HG03280 (cell line): ENCODE measurements at regions not wholly inside any gene's neighbourhood (a gene's known extent, or its start where the extent isn't known, plus 50 kb on each side); places are given as distances from the start of the nearest gene placed in this dataset.

ENCODE experiments used
- ATAC-seq: cut with Tn5 transposase; IDR thresholded peaks from one replicate; pipeline ENCODE4 v1.9.1; 2021; ENCODE audit warnings: mild to moderate bottlenecking, moderate library complexity; ENCODE audit not compliant: unreplicated experiment

DNA sequence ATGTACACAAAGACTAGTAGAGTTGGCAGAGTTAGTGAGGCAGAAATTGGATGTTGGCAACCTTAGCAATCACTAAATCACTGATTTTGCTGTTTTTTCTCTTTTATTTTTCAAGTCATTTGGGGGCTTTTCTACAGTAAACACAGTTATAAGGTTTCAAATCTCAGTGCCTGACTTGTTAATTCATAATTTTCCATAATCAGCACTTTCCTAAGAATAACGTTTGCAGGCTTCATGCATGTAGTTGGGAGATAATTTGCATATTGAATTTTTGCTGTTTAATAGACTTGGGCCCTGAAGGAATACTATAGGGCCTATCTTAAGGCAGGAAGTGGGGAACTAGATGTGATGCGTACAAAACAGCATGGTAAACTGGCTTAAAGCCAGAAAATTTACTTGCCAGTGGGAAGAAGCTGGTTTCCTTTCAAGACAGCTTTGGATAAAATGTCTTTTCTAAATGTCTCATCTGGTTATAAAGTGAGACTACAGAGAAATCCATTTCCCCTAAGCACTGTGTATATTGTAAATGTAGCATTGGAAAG is 127.2 kb upstream of the SMIM21 start:
- no peak for ATAC-seq

DNA sequence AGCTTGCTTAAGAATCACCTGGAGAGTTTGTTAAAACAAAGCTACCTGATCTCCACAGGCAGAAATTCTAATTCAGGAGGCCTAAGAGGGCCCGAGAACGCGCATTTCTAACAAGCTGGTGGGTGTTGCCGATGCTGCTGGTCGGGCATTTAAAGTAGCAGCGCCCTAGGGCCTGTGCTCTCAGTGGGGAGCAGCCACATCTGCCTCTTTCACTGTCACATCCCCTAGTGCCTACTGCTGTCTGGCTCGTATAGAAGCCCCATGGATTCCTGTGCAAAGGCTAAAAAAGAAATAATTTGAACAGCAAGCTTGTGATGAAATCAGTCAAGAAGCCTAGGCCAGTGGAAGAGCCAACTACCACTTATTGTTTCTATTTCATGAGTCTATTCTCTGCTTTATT is 126.7 kb upstream of the SMIM21 start:
- ATAC-seq: no peak

DNA sequence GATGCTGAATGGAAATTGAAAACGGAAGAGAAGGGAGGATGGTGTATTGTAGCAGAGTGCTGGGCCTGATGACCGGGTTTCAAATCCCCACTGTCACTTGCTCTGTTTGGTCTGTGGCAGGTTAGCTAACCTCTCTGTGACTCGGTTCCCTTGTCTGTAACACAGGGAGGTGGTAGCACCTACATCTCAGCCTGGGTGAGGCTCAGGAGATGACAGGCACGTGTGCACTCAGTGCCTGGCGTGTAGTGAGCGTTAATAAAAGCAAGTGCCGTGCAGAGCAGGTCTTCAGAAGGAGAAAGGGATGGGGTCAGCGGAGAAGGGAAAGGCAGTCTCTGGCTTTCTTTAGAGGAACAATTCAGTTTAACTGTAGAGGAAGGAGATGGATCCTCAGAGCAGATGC is 125.5 kb upstream of the SMIM21 start:
- ATAC-seq: no peak

DNA sequence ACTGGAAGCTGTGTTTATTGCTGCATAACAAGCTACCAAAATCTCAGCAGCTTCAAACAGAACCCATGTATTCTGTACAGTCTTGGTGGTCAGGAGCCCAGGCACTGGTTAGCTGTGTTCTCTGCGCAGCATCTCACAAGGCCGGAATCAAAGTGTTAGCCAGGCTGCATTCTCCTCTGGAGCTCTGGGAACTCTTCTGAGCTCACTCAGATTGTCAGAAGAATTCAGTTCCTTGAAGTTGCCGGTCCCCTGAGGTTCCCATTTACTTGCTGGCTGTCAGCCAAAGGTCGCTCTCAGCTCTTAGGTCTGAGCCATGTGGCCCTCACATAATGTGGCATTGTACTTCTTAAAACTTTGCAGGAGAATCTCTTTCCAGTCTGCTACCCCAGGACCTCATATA is 123.6 kb upstream of the SMIM21 start:
- no peak for ATAC-seq

DNA sequence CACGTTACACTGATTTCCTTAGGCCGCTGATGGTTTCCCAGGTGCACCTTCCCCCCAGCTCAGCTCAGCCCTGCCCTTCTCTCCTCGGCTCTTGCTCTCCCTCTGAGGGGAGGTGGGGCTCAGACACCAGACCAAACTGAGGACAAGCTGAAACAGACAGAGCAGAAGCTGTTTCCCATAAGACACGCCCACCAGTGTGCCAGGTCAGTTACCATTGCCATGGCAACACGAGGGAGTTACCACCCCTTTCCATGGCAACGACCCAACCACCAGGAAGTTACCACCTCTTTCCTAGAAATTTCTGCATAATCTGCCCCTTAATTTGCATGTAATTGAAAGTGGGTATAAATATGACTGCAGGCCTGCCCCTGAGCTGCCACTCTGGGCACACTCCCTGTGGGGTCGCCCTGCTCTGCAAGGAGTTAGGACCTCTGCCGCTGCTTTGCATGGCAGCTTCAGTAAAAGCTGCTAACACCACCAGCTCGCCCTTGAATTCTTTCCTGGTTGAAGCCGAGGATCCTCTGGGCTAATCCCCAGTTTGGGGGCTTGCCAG is 120.9 kb upstream of the SMIM21 start:
- no peak for ATAC-seq

DNA sequence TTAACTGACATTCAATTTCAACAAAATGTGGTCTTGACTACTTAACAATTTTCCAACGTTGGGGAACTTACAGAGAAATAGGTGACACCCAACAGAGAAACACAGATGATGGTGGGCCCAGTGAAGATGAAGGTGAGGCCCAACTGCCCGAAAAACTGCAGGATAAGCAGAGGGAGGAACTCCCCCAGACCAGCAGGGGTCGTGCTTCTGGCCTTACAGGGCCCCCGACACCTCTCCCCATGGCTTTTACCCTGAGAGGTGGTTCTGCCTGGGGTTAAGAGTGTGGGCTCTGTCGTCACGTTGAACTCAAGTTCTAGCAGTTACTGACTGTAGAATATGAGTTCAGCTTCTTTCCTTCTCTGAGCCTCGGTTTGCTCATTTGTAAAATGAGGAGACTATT is 119.5 kb upstream of the SMIM21 start:
- no peak for ATAC-seq

DNA sequence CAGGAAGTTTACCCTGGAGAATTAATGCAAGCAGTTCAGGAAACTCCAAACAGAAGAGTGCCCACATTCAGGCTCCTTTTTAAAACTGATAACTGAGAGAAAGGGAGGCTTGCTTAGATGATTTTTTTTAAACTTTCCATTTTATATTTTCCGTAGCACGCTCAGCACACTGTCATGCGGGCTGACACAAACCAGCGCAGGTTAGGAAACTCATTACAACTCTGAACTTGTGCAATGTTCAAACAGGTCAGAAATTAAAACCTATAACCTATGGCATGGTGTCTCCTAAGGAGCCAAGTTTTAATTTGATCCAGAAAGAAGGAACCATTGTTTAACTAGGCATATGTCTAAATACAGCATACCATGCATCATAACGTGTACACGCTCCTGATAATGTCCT is 117.7 kb upstream of the SMIM21 start:
- ATAC-seq: no peak

DNA sequence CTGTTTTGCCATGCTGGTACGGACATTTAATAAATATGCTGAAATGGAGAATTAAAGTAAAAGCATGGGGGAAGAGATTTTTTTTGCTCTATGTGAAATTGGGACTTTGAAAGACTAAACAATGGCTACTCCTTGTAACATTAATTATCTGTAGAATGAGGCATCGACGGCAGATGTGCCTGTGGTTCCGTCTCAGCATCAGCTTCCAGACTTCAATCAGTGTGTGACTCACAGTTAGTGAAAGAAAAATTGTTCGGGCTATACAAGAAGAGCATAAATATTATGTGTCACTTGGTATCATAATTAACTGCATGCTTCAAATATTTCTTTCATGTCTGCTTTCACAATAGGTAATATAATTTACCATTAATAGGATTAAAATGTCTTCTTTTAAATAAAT is 117.0 kb upstream of the SMIM21 start:
- no peak for ATAC-seq

DNA sequence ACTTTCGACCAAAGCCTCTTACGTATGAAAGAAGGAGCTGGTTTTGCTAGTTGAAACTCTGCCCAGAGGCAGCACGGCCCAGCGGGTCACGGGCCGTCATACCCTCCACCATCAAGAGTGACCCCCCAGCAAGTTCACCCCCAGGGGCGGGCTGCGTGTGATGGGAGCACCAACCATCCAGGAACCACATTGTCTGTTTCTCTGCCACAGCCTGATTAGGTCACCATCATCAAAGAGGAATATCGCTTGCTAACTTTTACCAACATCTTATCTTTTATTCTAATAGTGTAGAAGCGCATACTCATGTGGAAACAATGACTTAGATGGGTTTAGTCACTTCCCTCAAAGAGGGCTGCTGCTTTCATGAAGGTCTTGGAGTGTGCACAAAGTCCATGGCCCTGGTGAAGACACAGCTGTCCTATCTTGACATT is 116.6 kb upstream of the SMIM21 start:
- no peak for ATAC-seq

DNA sequence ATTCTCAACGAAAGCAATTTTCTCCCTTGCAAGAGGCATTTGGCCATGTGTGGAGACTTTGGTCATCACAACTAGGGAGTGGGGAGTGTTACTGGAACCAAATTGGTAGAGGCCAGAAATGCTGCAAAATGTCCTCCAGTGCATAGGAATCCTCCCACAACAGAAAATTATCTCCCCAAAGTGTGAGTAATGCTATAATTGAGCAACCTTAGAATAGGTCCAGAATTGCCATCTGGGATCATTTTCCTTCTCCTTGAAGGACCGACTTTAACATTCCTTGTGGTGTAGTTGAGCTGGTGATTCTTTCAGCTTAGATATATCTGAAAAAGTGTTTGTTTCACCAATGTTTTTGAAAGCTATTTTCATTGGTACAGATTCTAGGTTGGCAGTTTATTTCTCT is 111.2 kb upstream of the SMIM21 start:
- no peak for ATAC-seq

DNA sequence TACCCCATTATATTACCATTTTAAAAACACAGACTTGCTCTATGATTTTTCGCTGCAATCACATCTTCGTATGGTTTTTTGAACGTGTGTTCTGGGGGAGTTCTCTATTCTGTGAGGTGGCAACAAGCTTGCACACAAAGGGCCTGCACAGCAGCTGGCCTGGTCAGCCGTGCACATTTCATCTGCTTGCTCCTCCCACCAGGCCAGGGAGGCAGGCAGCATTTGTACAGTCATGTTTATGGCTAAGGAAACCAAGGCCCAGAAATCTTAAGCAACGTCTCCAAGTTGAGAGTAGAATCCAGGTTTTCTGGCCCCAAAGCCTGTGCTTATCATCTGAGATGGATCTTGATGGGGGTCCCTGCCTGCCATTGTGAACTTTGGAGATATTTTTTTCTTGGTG is 106.4 kb upstream of the SMIM21 start:
- no peak for ATAC-seq

DNA sequence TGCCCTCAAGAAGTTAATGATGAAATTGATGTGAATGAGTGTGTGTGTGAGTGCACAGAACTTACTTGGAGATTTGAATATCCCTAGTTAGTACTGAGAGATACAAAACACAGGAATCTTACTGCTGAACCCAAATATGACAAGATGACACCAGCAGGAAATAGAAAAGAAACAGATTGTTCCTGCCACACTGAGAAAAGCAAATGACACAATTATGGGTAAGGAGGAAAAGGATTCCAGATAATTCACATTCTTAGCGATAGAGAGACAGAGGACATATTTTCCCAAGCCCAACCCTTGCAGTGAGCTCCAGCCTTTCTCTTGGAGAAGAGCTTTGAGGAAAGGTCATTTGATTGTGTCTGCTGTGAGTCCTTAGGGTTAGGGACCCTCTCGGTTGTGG is 105.7 kb upstream of the SMIM21 start:
- ATAC-seq: no peak

DNA sequence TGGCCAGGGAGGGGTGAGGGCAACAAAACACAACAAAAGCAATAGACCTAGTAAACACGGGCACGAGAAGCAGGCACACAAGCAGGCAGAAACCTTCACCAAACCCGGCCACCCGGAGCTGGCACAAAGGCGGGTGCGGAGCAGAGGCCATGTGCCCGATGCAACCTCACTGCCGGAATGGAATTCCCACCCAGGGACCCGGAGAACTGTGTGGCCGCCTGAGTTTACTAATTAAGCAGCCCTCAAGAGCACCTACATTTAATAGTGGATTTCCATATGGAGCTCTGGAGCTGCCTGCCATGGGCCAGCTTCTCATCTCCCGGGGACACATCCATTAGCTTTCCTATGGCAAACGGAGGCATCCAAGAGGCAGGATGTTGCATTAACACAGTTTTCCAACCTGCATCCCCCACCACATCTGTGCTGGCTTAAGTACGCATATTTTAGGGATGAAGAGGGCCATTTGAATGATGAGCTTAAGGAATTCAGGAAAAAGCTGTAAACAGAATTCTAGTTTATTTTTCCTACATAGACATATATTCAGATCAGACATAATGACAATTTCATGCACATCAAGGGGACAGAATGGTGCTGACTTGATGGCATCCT is 104.5 kb upstream of the SMIM21 start:
- ATAC-seq: no peak

DNA sequence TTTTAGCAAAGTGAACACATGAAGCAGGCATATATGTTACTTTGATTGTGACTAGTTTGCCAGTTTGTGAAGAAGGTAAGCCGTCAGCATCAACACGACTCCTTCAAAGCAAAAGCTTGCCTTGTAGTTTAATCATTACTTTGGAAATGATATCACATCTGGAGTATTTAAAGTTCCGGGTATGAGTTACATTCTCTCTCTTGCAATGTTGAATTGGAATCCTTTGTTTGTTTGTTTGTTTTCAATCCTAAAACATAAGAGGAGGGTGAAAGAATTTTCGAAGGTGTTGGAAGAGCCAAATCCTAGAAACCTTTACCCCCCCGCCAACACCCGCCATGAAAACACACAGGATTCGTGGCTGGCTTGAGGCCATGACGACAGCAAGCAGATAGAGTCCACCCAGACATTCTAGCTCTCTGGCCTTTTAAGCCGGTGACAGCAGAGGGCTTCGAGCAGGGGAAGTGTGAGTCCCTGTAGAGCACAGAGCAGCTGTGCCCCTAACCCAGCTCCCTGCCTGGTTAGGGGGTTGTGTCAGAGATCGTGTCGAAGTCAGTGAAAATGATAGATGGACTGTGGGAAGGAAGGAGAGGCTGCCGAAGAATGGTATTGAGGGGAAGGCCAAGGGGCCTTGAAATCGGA is 103.8 kb upstream of the SMIM21 start:
- ATAC-seq: no peak

DNA sequence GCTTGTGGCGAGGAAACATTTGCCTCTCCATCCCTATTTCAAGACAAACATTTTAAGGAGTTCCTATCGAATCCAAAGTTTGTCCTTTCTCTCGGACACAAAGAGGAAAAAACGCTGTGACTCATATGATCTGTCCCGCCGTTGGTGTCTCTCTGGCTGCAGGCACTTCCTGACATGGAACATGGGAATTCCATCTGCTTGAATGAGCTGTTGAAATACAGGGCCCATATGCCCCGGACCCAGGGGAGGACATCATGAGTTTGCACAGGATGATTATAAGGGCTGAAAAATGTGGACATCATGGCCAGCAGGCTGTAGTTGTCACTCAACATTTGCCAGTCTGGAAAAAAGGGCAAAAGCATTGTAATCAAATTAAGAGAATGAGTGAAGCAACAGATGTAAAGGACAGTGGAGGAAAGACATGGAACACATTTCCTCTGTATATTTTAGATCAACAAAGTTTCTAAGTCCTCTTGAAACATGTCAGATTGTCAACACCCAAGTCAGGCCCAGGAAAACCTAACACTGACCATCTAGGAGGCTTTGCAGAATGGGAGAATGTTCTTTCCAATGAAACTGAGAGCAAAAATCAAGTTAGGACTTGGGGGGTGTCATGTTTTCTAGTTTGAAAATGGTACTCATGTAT is 103.2 kb upstream of the SMIM21 start:
- ATAC-seq: no peak

DNA sequence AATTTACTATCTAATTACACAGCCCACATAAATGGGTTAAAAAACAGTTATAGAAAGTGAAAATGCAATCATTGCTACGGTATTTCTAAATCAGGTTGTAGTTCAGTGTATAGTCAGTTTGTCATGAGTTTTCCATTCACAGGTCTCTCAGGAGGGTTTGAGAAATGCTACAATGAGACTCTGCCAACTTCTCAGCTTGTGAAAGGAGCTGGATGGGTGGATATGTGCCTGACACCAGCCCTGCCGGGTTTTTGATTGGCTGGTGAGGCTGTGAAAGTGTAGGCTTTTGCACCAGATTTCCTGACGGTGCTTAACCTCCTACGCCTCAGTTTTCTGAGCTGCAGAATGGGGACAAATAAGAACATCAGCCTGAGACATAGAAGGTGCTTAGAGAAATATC is 102.6 kb upstream of the SMIM21 start:
- ATAC-seq: no peak

DNA sequence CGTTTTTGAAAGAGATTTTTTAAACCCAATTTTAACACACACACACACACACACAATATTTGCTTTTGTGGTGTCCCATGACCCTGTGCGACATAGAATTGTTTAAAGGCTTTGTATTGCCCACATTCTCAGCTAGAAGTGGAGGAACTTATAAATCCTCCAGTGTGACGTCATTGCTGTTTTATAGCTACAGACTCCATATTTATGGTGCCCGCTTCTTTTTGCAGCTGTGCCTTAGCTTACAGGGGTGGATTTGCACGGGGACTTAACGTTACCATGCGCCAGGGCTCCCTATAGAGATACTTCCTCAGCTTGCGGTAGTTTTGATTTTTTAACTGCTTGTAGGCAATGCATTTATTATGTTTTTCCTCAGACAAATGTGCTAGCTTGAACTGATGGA is 101.9 kb upstream of the SMIM21 start:
- no peak for ATAC-seq

DNA sequence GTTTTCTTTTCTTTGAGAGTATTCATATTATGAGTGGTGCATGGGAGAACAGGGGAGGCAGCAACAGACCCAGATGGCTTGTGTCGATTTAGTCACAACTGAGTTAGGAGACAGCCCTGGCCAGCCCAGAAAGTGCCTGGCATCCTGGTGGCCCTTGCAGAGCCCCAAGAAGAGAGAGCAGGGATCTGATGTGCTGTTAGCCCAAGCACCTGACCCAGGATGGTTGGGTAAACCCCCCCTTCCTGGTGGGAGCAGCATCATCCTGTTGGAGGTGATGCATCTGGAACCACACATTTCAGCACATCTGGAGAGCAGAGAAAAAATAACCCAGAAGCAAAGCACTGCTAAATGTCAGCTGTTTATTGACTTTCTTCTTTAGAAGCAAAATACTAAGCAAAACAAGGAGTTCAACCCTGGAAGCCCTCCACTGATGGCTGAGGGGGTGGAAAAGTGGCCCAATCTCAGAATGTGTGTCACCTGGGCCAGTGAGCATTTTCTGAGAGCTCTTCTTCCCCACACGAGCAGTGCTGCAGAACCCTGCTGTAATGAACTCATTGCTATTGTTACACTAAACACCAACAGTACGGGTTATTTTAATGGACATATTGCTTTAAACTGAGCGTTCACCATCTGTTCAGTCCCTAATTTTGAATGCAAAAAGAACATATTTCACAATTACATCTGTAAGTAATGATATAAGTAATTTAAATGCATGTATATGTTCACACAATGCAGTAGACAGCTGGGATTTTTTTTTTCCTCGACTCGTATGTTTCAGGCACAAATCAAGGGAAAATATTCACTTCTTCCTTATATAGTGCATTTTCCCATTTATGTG is 100.6 kb upstream of the SMIM21 start:
- ATAC-seq: no peak

DNA sequence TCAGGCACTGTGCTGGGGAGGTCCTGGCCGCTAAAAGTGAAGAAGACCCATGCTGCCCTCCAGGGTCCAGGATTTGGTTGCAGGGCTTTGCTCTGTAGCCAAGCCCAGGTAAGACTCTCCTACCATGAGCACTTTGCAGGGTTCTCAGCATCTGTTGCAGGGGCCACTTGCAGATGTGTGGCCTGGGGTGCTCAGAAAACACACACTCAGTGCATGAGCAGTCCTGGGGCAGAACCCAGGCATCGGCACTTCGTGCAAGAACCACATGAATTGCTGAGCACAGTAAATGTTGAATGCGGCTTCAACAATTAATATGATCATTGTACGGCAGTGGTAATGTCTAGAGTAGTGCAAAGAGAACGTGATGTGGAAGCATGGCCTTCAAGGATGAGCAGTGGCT is 98.5 kb upstream of the SMIM21 start:
- ATAC-seq: no peak

DNA sequence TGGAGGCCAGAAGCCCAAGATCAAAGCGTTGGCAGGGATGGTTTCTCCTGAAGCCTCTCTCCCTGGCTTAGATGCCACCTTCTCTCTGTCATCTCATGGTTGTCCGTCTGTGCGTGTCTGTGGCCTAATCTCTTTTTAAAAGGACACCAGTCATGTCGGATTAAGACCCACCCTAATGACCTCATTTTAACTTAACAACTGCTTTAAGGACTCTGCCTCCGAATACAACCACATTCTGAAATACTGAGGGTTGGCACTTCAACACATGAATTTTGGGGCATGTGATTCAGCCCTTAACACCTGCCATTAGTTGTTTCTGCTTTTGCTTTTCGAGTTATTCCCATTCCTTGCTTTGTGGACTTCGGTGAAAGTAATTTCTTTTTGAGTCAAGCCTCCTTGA is 97.8 kb upstream of the SMIM21 start:
- ATAC-seq: no peak

DNA sequence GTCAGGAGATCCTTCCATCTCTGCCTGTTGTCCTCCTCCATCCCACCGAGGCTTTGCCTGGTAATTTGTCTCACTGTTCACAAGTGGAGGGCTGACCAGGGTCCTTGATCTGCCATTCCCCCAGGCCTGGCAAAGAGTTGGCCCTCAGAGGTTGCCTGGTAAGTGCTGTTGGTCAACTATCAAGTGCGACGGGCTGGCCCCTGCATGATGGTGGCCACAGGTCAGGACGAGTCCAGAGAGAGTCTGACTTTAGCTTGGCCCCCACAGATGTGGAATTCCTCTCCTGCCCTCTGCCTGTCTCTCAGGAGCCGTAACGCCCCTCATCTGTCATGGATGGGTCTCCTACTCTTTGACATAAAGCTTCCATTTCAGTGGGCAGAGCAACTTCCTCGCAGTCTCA is 97.3 kb upstream of the SMIM21 start:
- no peak for ATAC-seq
